ENCODE measurements at regions not wholly inside any gene's neighbourhood (a gene's known extent, or its start where the extent isn't known, plus 50 kb on each side); places are given as distances from the start of the nearest gene placed in this dataset.

- TF ChIP-seq CTCF (IDR thresholded peaks at IDR 0.05) (no peak), POLR2A (IDR thresholded peaks at IDR 0.05) (no peak)
These were observed 462.8 kb downstream of the TUSC7 start for GRCh38 chr3:117172426-117172825.
